ENCODE measurements at regions not wholly inside any gene's neighbourhood (a gene's known extent, or its start where the extent isn't known, plus 50 kb on each side); places are given as distances from the start of the nearest gene placed in this dataset.

GRCh38 chrX:152025656-152026440 lies 51.4 kb upstream of the GABRE start:
- TF ChIP-seq ZBTB33 (IDR thresholded peaks at IDR 0.05) (no peak), MYC (IDR thresholded peaks at IDR 0.05; ENCODE audit: insufficient read depth, insufficient read length, insufficient replicate concordance, low read length, severe bottlenecking) (no peak), GATAD2B (conservative IDR thresholded peaks at IDR 0.05; ENCODE audit: low read depth) (no peak), TARDBP (IDR thresholded peaks at IDR 0.05; ENCODE audit: borderline replicate concordance) (no peak), CHD2 (IDR thresholded peaks at IDR 0.05; ENCODE audit: borderline replicate concordance, low read depth, low read length) (no peak), JUNB (IDR thresholded peaks at IDR 0.05) (no peak), MTA3 (IDR thresholded peaks at IDR 0.05; ENCODE audit: borderline replicate concordance, low read length) (no peak), CUX1 (IDR thresholded peaks at IDR 0.05; ENCODE audit: insufficient replicate concordance, low read depth, low read length) (no peak), KAT2A (conservative IDR thresholded peaks at IDR 0.05; ENCODE audit: control insufficient read depth, low read depth, low read length) (no peak), POLR2AphosphoS5 (IDR thresholded peaks at IDR 0.05; ENCODE audit: low read length) (no peak), HDAC2 (IDR thresholded peaks at IDR 0.05) (no peak), RAD21 (IDR thresholded peaks at IDR 0.05; ENCODE audit: insufficient read depth, low read depth, low read length) (no peak)
- TF ChIP-seq, protein P1, sequence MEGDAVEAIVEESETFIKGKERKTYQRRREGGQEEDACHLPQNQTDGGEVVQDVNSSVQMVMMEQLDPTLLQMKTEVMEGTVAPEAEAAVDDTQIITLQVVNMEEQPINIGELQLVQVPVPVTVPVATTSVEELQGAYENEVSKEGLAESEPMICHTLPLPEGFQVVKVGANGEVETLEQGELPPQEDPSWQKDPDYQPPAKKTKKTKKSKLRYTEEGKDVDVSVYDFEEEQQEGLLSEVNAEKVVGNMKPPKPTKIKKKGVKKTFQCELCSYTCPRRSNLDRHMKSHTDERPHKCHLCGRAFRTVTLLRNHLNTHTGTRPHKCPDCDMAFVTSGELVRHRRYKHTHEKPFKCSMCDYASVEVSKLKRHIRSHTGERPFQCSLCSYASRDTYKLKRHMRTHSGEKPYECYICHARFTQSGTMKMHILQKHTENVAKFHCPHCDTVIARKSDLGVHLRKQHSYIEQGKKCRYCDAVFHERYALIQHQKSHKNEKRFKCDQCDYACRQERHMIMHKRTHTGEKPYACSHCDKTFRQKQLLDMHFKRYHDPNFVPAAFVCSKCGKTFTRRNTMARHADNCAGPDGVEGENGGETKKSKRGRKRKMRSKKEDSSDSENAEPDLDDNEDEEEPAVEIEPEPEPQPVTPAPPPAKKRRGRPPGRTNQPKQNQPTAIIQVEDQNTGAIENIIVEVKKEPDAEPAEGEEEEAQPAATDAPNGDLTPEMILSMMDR (IDR thresholded peaks at IDR 0.05 in 2 of 3, conservative IDR thresholded peaks at IDR 0.05 in 1 of 3; ENCODE audit: control insufficient read depth in 2 of 3, extremely low read depth in 1 of 3, insufficient read depth in 1 of 3, low read depth in 3 of 3, low read length in 3 of 3) = no peak
- TF ChIP-seq, protein P2, sequence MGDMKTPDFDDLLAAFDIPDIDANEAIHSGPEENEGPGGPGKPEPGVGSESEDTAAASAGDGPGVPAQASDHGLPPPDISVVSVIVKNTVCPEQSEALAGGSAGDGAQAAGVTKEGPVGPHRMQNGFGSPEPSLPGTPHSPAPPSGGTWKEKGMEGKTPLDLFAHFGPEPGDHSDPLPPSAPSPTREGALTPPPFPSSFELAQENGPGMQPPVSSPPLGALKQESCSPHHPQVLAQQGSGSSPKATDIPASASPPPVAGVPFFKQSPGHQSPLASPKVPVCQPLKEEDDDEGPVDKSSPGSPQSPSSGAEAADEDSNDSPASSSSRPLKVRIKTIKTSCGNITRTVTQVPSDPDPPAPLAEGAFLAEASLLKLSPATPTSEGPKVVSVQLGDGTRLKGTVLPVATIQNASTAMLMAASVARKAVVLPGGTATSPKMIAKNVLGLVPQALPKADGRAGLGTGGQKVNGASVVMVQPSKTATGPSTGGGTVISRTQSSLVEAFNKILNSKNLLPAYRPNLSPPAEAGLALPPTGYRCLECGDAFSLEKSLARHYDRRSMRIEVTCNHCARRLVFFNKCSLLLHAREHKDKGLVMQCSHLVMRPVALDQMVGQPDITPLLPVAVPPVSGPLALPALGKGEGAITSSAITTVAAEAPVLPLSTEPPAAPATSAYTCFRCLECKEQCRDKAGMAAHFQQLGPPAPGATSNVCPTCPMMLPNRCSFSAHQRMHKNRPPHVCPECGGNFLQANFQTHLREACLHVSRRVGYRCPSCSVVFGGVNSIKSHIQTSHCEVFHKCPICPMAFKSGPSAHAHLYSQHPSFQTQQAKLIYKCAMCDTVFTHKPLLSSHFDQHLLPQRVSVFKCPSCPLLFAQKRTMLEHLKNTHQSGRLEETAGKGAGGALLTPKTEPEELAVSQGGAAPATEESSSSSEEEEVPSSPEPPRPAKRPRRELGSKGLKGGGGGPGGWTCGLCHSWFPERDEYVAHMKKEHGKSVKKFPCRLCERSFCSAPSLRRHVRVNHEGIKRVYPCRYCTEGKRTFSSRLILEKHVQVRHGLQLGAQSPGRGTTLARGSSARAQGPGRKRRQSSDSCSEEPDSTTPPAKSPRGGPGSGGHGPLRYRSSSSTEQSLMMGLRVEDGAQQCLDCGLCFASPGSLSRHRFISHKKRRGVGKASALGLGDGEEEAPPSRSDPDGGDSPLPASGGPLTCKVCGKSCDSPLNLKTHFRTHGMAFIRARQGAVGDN (IDR thresholded peaks at IDR 0.05) = no peak

Measured in GM12878 (cell line).